Stimulated activated CD8-positive, alpha-beta memory T cell treated with anti-CD3 and anti-CD28 coated beads, Interleukin-12 subunit alpha, Interleukin-12 subunit beta, amount 100 ng/mL, for 24 hours (primary cell): ENCODE measurements at regions not wholly inside any gene's neighbourhood (a gene's known extent, or its start where the extent isn't known, plus 50 kb on each side); places are given as distances from the start of the nearest gene placed in this dataset.

Experiments
- DNase-seq: peaks from one replicate; pipeline ENCODE4 v3.0.0-alpha.2; 2020; ENCODE audit errors: extremely low read depth

GRCh38 chr1:182193908-182194550 lies 132.5 kb upstream of the ZNF648 start:
- no peak for DNase-seq

- DNase-seq, result no peak
Measured at GRCh38 chr1:182192966-182193365, 131.5 kb upstream of the ZNF648 start.

GRCh38 chr1:182192215-182192614 lies 130.7 kb upstream of the ZNF648 start:
- DNase-seq, result no peak

GRCh38 chr1:182191381-182192115 lies 130.0 kb upstream of the ZNF648 start:
- DNase-seq, result no peak

- no peak for DNase-seq
Measured at GRCh38 chr1:182189535-182190066, 128.1 kb upstream of the ZNF648 start.

- DNase-seq, result no peak
Measured at GRCh38 chr1:182186757-182187146, 125.2 kb upstream of the ZNF648 start.

- no peak for DNase-seq
Measured at GRCh38 chr1:182185842-182186756, 124.6 kb upstream of the ZNF648 start.

- DNase-seq, result no peak
Measured at GRCh38 chr1:182185136-182185535, 123.6 kb upstream of the ZNF648 start.

GRCh38 chr1:182183606-182184005 lies 122.1 kb upstream of the ZNF648 start:
- no peak for DNase-seq

- DNase-seq, result no peak
Measured at GRCh38 chr1:182182311-182182710, 120.8 kb upstream of the ZNF648 start.

- DNase-seq, result no peak
Measured at GRCh38 chr1:182181167-182181572, 119.7 kb upstream of the ZNF648 start.

- no peak for DNase-seq
Measured at GRCh38 chr1:182175361-182175931, 113.9 kb upstream of the ZNF648 start.

GRCh38 chr1:182174513-182174855 lies 113.0 kb upstream of the ZNF648 start:
- no peak for DNase-seq

- no peak for DNase-seq
Measured at GRCh38 chr1:182173808-182174512, 112.4 kb upstream of the ZNF648 start.

- no peak for DNase-seq
Measured at GRCh38 chr1:182172699-182173098, 111.2 kb upstream of the ZNF648 start.

GRCh38 chr1:182170891-182171461 lies 109.5 kb upstream of the ZNF648 start:
- DNase-seq, result no peak

GRCh38 chr1:182169203-182169602 lies 107.7 kb upstream of the ZNF648 start:
- no peak for DNase-seq

- DNase-seq, result no peak
Measured at GRCh38 chr1:182166750-182167149, 105.2 kb upstream of the ZNF648 start.

GRCh38 chr1:182166321-182166720 lies 104.8 kb upstream of the ZNF648 start:
- no peak for DNase-seq

GRCh38 chr1:182164273-182164672 lies 102.8 kb upstream of the ZNF648 start:
- no peak for DNase-seq

GRCh38 chr1:182163821-182164223 lies 102.3 kb upstream of the ZNF648 start:
- no peak for DNase-seq
